Hematopoietic multipotent progenitor cell treated with erythropoietin and hydrocortisone succinate and interleukin-3 and kit ligand, for 4 days (in vitro differentiated cells): ENCODE measurements at regions not wholly inside any gene's neighbourhood (a gene's known extent, or its start where the extent isn't known, plus 50 kb on each side); places are given as distances from the start of the nearest gene placed in this dataset.
"Not testable (repeated sequence)": the region's sequence is repeated elsewhere in the genome, so short reads cannot be mapped to it uniquely, and the experiment has no call there.

Source experiments
- DNase-seq: peaks from one replicate; pipeline ENCODE4 v3.0.0-alpha.2; 2015

DNA sequence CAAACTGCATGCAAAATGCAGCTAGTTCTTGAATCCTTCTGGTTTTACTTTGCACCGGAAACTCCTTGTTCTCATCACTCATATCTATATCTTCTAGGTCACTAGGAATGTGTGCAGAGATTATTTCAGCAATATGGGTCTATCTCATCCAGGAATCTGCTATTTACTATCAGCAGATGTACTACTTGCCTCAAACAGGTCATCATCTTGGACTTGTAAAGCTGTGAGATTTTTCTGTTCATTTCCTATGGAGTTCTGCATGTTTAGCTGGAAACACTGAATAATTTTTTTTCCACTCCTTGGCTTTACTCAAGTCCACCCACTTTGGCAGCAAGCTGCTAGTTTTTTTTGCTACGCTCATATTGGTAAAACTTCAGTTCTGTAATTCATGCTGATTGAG is 334.8 kb downstream of the RPIA start:
- not testable (repeated sequence) for DNase-seq

- not testable (repeated sequence) for DNase-seq
These were observed 335.6 kb downstream of the RPIA start for GRCh38 chr2:89027115-89027514.

GRCh38 chr2:89027536-89027935 is 336.1 kb downstream of the RPIA start:
- not testable (repeated sequence) for DNase-seq

GRCh38 chr2:89029257-89029656 is 337.8 kb downstream of the RPIA start:
- DNase-seq: not testable (repeated sequence)

DNA sequence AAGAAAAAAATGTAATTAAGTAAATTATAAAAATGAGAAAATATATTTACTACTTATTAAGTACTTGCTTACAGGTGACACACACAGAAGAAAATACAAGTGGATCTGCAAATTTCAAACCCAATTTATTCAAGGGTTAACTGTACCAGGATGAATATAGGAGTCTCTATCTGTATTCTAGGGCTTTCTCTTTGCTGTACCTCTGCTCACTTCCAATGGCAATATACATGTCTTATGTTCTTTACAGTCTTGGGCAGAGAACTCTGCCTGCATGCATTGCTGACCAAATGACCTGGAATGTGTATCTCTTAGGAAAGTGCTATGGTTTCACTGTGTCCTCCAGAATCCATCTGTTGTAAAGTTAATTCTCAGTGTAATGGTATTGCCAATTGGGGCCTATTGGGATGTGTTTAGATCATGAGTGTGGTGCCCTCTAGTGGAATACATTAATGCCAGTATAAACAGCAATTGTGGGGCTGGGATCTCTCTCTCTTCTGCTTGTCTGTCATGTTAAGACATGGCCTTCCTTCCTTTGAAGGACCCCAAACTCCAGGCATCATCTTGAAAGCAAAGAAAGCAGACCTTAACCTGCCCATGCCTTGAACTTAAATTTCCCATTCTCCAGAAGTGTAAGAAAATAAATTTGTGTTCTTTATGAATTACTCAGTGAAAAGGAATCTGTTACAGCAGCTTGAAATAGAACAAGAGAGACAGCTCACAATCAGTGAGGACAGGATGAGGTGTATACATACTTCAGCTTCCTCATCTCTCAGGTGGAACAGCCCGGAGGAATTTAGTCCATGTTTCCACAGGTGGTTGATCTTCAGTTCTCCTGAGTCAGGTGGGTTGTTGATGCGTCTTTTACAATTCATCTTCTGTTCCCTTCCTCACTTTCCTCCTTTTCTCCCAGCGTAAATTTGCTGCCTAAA is 356.9 kb downstream of the RPIA start:
- peak; percentile 78 for DNase-seq

DNA sequence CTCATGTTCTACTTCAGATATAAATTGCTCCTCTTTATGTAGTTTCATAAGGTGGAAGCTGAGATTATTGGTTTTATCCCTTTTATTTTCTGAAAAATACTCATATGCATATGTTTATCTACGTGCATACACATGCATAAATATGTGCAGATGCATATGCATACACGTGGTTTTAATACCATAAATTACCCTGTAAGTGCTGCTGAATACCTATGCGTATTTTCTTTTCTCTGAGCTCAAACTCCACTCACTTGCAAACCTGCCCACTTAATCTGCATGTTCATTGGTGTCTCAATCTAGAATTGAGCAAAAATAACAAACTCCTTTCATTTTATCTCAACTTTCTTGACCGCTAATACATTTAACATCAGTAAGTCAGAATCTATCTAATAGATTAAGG is 367.1 kb downstream of the RPIA start:
- not testable (repeated sequence) for DNase-seq

DNA sequence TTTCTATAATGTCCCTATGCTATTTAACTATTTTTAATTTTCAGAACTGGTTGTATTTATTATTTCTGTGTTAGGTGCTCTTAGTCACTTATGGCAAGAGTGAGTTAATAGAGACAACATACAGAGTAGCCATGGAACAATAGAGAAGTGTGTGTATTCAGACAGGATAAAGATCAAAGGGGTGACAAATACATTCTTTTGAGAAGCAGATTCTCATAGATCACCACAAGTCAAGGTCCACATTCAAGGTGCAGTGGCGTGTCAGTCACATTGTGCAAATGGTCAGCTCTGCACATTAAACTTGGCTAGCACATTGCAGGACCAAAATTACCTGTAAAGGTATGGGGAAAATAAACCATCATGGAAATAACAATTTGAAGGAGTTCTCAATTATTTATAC is 369.7 kb downstream of the RPIA start:
- not testable (repeated sequence) for DNase-seq

GRCh38 chr2:89076771-89077170 is 385.3 kb downstream of the RPIA start:
- DNase-seq: not testable (repeated sequence)

DNA sequence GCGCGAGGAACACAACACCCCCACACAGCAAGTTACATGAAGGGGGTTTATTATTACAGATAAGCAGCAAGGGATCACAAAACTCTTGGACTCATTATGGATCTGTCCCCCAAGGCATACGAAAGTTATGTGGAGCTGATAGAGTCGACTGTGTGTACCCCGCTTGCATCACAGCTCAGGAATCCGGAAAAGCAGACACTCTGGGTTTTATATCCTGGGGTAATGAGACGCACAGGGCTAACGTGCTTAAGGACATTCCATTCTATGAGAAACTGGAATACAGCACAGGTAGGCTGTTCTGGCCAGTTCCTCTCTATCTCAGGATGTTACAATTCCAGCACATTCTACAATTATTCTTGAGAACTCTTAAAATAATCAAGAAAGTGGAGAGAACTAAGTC is 401.4 kb downstream of the RPIA start:
- not testable (repeated sequence) for DNase-seq

DNA sequence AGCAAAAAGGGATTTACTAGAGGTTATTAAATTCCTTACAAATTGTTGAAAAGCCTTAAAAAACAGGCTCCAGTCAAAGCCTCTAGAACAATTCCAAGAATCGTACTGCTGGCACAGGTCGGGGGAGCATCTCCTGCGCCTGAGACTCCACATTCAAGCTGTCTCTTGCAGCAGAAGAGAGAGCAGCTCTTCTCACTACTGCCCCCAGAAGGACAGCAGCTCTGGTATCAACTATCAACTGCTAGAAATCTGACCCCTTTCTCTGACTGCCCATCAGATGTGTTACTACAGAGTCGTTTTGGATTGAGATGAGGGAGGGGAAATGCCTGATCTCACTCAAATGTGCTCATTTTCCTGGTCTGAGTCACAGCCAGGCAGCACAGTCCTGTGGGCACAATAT is 403.6 kb downstream of the RPIA start:
- not testable (repeated sequence) for DNase-seq

DNA sequence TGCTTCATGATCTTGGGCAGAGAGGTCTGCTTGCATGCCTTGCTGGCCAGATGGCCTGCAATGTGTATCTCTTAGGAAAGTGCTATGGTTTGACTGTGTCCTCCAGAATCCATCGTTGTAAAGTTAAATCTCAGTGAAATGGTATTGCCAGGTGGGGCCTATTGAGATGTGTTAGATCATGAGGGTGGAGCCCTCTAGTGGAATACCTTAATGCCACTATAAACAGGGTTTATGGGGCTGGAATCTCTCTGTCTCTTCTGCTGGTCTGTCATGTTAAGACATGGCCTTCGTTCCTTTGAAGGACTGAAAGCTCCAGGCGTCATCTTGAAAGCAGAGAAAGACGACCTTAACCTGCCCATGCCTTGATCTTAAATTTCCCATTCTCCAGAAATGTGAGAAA is 411.1 kb downstream of the RPIA start:
- not testable (repeated sequence) for DNase-seq

GRCh38 chr2:89106369-89107019 is 415.0 kb downstream of the RPIA start:
- not testable (repeated sequence) for DNase-seq

DNA sequence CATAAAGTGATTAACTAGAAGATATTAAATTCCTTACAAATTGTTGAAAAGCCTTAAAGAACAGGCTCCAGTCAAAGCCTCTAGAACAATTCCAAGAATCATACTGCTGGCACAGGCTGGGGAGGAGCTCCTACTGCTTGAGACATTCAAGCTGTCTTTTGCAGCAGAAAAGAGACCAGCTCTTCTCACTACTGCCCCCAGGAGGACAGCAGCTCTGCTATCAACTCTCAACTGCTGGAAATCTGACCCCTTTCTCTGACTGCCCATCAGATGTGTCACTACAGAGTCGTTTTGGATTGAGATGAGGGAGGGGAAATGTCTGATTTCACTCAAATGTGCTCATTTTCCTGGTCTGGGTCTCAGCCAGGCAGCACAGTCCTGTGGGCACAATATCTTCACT is 421.0 kb downstream of the RPIA start:
- DNase-seq: peak; percentile 27

DNA sequence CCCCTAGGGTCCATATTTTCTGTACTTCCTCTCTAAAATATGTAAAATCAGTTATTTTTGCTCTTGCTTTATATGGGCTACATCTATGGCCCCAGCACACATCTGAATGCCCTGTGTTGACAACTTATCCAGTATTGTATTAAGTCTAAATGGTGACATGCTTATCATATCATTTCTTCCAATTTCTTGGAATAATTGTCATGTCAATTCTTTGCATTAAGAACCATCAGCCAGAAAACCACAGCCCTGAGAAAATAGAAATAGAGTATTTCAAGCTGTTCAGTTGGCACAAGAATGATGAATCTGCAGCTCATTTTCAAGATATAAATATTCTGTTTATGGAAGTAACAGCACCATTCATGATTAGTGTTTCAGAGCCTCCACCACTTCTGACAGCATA is 421.8 kb downstream of the RPIA start:
- not testable (repeated sequence) for DNase-seq

- not testable (repeated sequence) for DNase-seq
These were observed 438.0 kb downstream of the RPIA start for GRCh38 chr2:89129440-89129839.

DNA sequence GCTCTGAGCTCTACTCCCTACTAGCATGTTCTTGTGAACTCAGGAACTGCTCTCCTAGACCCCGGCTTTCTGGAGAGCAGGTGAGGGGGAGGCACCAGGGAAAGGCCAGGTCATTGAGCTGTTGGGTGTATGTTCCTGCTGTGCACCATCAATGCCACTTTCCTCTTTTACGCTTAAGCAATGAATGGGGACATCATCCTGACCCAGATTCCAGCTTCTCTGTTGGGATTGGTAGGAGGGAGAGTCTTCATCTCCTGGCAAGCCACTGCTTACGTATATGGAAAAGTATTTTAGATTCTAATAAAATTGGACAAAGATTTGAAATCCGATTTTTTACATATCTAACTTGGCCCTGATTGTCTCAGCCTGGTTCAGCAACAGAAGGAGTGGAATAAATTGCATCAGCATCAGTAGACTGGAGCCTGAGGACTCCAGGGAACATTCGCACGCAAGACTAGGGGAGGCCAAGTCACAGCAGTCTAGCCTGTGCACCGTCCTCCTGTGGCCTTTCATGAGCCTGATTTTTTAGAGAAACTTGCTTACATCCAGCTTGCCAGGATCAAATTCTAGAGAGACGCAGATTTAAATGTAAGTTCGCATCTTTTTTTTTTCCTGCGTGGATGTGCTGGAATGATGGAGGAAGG is 439.3 kb downstream of the RPIA start:
- DNase-seq: not testable (repeated sequence)

- DNase-seq: not testable (repeated sequence)
These were observed 451.5 kb downstream of the RPIA start for GRCh38 chr2:89142959-89143358.

DNA sequence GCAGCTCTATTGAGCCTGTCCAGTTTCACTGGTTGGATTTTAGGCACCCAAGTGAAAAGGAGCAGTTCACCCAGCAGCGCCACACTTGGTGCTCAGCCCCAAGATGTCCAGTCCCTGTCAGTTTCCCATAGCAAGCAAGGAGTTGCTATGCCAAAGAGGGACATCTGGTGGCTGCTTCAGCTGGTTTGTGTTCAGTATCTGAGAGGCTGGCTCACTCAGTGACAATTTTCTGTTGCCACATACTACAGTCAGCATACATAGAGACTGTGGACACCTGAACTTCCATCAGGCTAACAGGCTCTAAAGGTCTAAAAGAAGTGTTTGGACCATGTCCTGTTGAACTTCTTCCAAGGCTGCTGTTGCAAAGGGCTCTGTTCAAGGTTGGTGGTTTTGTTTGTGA is 453.9 kb downstream of the RPIA start:
- DNase-seq: peak; percentile 0

GRCh38 chr2:89148256-89148655 is 456.8 kb downstream of the RPIA start:
- DNase-seq: not testable (repeated sequence)

DNA sequence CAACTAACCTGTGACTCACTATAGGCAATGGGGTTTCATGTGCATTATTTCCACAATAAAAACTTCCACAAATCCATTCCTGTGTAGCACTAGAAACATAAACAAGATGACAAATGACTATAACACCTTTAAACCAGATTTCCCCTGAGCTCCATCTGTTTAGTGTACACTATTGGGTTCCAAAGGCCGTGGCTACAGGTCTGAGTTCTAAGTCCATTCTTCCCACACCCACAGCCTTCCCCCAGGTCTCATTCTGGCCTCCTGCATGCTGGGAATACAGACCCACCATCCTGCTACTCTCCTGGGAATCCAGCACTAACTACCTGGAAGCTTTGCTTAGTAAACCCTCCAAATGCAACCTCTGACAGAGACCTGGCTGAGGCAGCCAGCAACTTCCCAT is 460.2 kb downstream of the RPIA start:
- not testable (repeated sequence) for DNase-seq

DNA sequence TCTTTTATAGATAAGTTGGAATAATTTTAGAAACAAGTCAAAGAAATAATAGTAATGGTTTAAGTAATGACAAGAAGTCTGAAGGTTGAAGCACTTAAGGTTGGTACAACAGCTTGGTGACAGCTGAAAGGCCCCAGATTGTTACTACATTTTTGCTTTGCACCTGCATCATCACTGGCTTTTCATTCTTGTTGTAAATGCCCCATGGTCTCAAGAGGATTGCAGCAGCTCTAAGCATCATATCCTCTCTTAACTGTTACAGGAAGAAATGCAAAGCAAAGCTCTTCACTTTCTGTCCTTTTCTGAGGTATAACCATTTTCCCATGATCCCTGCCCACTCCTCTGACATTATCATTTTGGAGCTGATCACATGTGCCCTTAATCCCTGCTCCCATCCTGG is 461.0 kb downstream of the RPIA start:
- DNase-seq: not testable (repeated sequence)

- peak; percentile 43 for DNase-seq
These were observed 461.7 kb downstream of the RPIA start for GRCh38 chr2:89153210-89153609.

- not testable (repeated sequence) for DNase-seq
These were observed 462.8 kb downstream of the RPIA start for GRCh38 chr2:89154247-89154682.
